ENCODE measurements at regions not wholly inside any gene's neighbourhood (a gene's known extent, or its start where the extent isn't known, plus 50 kb on each side); places are given as distances from the start of the nearest gene placed in this dataset.

DNA sequence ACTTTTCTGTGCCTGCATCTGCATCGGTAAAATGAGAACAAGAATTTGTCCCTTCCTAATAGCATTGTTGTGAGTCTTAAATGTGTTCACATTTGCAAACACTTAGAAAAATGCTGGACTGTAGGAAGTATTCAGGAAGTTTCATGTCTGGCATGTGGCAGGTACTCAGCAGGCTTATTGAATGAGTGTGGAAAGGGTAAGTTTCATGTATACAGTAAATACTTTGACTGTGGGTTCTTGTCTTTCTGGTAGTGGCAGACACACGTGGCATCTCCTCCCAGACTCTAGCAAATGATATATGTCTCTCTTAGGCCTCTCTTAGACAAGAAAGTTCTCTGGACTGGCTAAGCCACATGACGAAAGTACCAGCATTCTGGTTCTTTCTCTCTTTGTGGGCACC, 179.2 kb downstream of the C11orf91 start:
- Histone ChIP-seq H3K79me2 (no peaks in the 10 kb centered on the region), H3K4me1 (ENCODE audit: insufficient read depth) (no peaks in the 10 kb centered on the region), H3K9me3 (ENCODE audit: low read depth) (no peaks in the 10 kb centered on the region), H4K20me1 (ENCODE audit: insufficient read depth, poor library complexity, severe bottlenecking) (no peaks in the 10 kb centered on the region), H2AFZ (no peak overlapping the region), H3K27ac (no peak overlapping the region), H3K9me2 (replicated peaks; ENCODE audit: insufficient read depth) (no peaks in the 10 kb centered on the region), H3K27me3 (no peaks in the 10 kb centered on the region), H3K36me3 (replicated peaks; ENCODE audit: insufficient read depth, low read depth) (no peaks in the 10 kb centered on the region), H3K4me2 (no peak overlapping the region), H3K4me3 (no peak overlapping the region)
- WGBS (ENCODE audit: low lambda C conversion rate, missing lambda C conversion rate): 85% methylated on average over 3 of the region's 3 CpGs
- DNase-seq (ENCODE audit: low spot score): no peak
- TF ChIP-seq, protein P1, sequence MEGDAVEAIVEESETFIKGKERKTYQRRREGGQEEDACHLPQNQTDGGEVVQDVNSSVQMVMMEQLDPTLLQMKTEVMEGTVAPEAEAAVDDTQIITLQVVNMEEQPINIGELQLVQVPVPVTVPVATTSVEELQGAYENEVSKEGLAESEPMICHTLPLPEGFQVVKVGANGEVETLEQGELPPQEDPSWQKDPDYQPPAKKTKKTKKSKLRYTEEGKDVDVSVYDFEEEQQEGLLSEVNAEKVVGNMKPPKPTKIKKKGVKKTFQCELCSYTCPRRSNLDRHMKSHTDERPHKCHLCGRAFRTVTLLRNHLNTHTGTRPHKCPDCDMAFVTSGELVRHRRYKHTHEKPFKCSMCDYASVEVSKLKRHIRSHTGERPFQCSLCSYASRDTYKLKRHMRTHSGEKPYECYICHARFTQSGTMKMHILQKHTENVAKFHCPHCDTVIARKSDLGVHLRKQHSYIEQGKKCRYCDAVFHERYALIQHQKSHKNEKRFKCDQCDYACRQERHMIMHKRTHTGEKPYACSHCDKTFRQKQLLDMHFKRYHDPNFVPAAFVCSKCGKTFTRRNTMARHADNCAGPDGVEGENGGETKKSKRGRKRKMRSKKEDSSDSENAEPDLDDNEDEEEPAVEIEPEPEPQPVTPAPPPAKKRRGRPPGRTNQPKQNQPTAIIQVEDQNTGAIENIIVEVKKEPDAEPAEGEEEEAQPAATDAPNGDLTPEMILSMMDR (IDR thresholded peaks at IDR 0.05; ENCODE audit: poor library complexity): no peak
- TF ChIP-seq EZH2phosphoT487 (IDR thresholded peaks at IDR 0.05; ENCODE audit: low read depth, severe bottlenecking, unreplicated experiment) (no peak), EZH2 (IDR thresholded peaks at IDR 0.05; ENCODE audit: borderline replicate concordance) (no peak)

DNA sequence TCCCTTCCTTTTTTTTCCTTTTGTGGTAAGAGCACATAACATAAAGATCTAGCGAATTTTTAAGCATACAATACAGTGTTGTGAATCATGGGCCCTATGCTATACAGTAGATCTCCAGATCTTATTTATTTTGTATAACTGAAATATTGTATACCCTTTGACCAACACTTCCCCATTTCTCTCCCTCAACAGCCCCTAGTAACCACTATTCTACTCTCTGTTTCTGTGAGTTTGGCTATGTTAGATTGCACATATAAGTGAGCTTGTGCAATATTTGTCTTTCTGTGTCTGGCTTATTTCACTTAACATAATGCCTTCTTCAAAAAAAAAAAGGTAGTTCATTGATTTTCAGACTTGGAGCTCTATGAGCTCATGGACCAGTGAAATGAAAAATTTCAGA, 180.5 kb downstream of the C11orf91 start:
- TF ChIP-seq EZH2 (IDR thresholded peaks at IDR 0.05; ENCODE audit: borderline replicate concordance): no peak
- TF ChIP-seq, protein P1 (IDR thresholded peaks at IDR 0.05; ENCODE audit: poor library complexity): no peak
- no peak for TF ChIP-seq EZH2phosphoT487 (IDR thresholded peaks at IDR 0.05; ENCODE audit: low read depth, severe bottlenecking, unreplicated experiment)
- no peak overlapping the region for H3K4me2 ChIP-seq

GRCh38 chr11:33515347-33515746, 185.3 kb downstream of the C11orf91 start:
- WGBS (ENCODE audit: low lambda C conversion rate, missing lambda C conversion rate): 82% methylated on average over 5 of the region's 5 CpGs
- Histone ChIP-seq H3K27me3 (peaks cover 11% of the 10 kb centered on the region), H3K36me3 (replicated peaks; ENCODE audit: insufficient read depth, low read depth) (no peaks in the 10 kb centered on the region), H3K4me3 (no peak overlapping the region), H3K9me3 (ENCODE audit: low read depth) (no peaks in the 10 kb centered on the region), H3K79me2 (no peaks in the 10 kb centered on the region), H3K27ac (no peak overlapping the region), H4K20me1 (ENCODE audit: insufficient read depth, poor library complexity, severe bottlenecking) (no peaks in the 10 kb centered on the region), H3K9me2 (replicated peaks; ENCODE audit: insufficient read depth) (no peaks in the 10 kb centered on the region), H3K4me2 (no peak overlapping the region), H3K4me1 (ENCODE audit: insufficient read depth) (no peaks in the 10 kb centered on the region), H2AFZ (no peak overlapping the region)
- TF ChIP-seq EZH2 (IDR thresholded peaks at IDR 0.05; ENCODE audit: borderline replicate concordance) (no peak), EZH2phosphoT487 (IDR thresholded peaks at IDR 0.05; ENCODE audit: low read depth, severe bottlenecking, unreplicated experiment) (no peak)
- TF ChIP-seq, protein P1 (IDR thresholded peaks at IDR 0.05; ENCODE audit: poor library complexity): no peak
- DNase-seq (ENCODE audit: low spot score): no peak

More for the DNA sequence above, 180.5 kb downstream of the C11orf91 start:
- Histone ChIP-seq H3K9me3 (ENCODE audit: low read depth) (no peaks in the 10 kb centered on the region), H3K27me3 (no peaks in the 10 kb centered on the region), H3K4me3 (no peak overlapping the region), H3K36me3 (replicated peaks; ENCODE audit: insufficient read depth, low read depth) (no peaks in the 10 kb centered on the region), H3K4me1 (ENCODE audit: insufficient read depth) (no peaks in the 10 kb centered on the region), H3K9me2 (replicated peaks; ENCODE audit: insufficient read depth) (no peaks in the 10 kb centered on the region), H2AFZ (no peak overlapping the region), H4K20me1 (ENCODE audit: insufficient read depth, poor library complexity, severe bottlenecking) (no peaks in the 10 kb centered on the region), H3K27ac (no peak overlapping the region), H3K79me2 (no peaks in the 10 kb centered on the region)
- 100% methylated on average over 1 of the region's 1 CpG for WGBS (ENCODE audit: low lambda C conversion rate, missing lambda C conversion rate)
- no peak for DNase-seq (ENCODE audit: low spot score)

Data from hepatocyte (in vitro differentiated cells).